Suprapubic skin (tissue), 4 donors: ENCODE measurements at regions not wholly inside any gene's neighbourhood (a gene's known extent, or its start where the extent isn't known, plus 50 kb on each side); places are given as distances from the start of the nearest gene placed in this dataset.

Experiments
- DNase-seq, 2 donors: peaks; one replicate each; pipeline ENCODE4 v3.0.0-alpha.2; 2019; ENCODE audit warnings: low spot score in 2 of 2
- H3K27ac ChIP-seq: fragments of 200-600 bp; sonication (generic); one replicate; pipeline ENCODE4 v1.5.1; 2019
- H3K27me3 ChIP-seq: fragments of 200-600 bp; sonication (generic); one replicate; pipeline ENCODE4 v1.5.1; 2019
- H3K36me3 ChIP-seq: fragments of 200-600 bp; sonication (generic); one replicate; pipeline ENCODE4 v1.5.1; 2019
- H3K4me1 ChIP-seq: fragments of 200-600 bp; sonication (generic); one replicate; pipeline ENCODE4 v1.5.1; 2019
- H3K4me3 ChIP-seq: fragments of 200-600 bp; sonication (generic); one replicate; pipeline ENCODE4 v1.5.1; 2019; ENCODE audit warnings: mild to moderate bottlenecking
- H3K9me3 ChIP-seq: fragments of 200-600 bp; sonication (generic); one replicate; pipeline ENCODE4 v1.5.1; 2019
- CTCF ChIP-seq, 2 donors: fragments of 200-600 bp in 1 of 2; fragments of 450-650 bp in 1 of 2; sonication (generic) in 1 of 2; IDR thresholded peaks; one replicate each; pipeline ENCODE4 v1.5.1; 2016 to 2019; ENCODE audit warnings: antibody characterized with exemption in 2 of 2, mild to moderate bottlenecking in 1 of 2, moderate library complexity in 1 of 2
- EP300 ChIP-seq: sonication (generic); formaldehyde crosslinking; IDR thresholded peaks from one replicate; pipeline ENCODE4 v1.6.1; 2017; ENCODE audit warnings: antibody characterized with exemption
- POLR2A ChIP-seq, 2 donors: fragments of 450-650 bp; IDR thresholded peaks; one replicate each; pipeline ENCODE4 v1.6.1; 2017; ENCODE audit warnings: antibody characterized with exemption in 2 of 2, mild to moderate bottlenecking in 2 of 2, moderate library complexity in 2 of 2
- POLR2AphosphoS5 ChIP-seq, 3 donors: sonication (generic); formaldehyde crosslinking; IDR thresholded peaks; one replicate each; pipeline ENCODE4 v1.6.1; 2017; ENCODE audit warnings: antibody characterized with exemption in 3 of 3
- WGBS: methylation state at CpG from one replicate; pipeline ENCODE4 v1.1.5; 2018; 5-methylcytosine and 5-hydroxymethylcytosine counted together

- H3K4me3 ChIP-seq = no peak overlapping the region
- DNase-seq = no peak
- H3K4me1 ChIP-seq = no peaks in the 10 kb centered on the region
- H3K36me3 ChIP-seq = no peaks in the 10 kb centered on the region
- H3K9me3 ChIP-seq = no peaks in the 10 kb centered on the region
- no peaks in the 10 kb centered on the region for H3K27me3 ChIP-seq
- 92% methylated on average over 3 of the region's 3 CpGs for WGBS
- TF ChIP-seq POLR2AphosphoS5 (IDR thresholded peaks at IDR 0.05) = no peak
- H3K27ac ChIP-seq = no peak overlapping the region
These were observed 64.4 kb upstream of the SSBP2 start for GRCh38 chr5:81815321-81815720.

DNA sequence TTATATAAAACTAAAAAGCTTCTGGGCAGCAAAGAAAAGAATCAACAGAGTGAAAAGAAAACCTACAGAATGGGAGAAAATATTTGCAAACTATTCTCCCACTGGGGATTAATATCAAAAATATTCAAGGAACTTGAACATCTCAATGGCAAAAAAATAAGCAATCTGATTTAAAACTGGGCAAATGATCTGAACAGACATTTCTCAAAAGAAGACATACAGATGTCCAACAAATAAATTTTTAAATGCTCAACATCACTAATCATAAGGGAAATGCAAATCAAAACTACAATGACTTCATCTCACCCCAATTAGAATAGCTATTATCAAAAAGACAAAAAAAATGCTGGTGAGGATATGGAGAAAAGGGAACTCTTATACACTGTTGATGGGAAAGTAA lies 57.2 kb upstream of the SSBP2 start:
- Histone ChIP-seq H3K4me1 (no peaks in the 10 kb centered on the region), H3K27me3 (no peaks in the 10 kb centered on the region), H3K9me3 (no peaks in the 10 kb centered on the region), H3K4me3 (no peak overlapping the region), H3K27ac (no peak overlapping the region), H3K36me3 (no peaks in the 10 kb centered on the region)
- TF ChIP-seq POLR2AphosphoS5 (IDR thresholded peaks at IDR 0.05) (no peak), EP300 (no peak), POLR2A (IDR thresholded peaks at IDR 0.05) (no peak), CTCF (IDR thresholded peaks at IDR 0.05) (no peak)
- DNase-seq = no peak

GRCh38 chr5:81805086-81805485 lies 54.2 kb upstream of the SSBP2 start:
- Histone ChIP-seq H3K4me3 (no peak overlapping the region), H3K27me3 (no peaks in the 10 kb centered on the region), H3K27ac (no peak overlapping the region), H3K4me1 (peaks cover 4% of the 10 kb centered on the region), H3K36me3 (no peaks in the 10 kb centered on the region), H3K9me3 (no peaks in the 10 kb centered on the region)
- DNase-seq = no peak
- TF ChIP-seq EP300 (no peak), POLR2AphosphoS5 (IDR thresholded peaks at IDR 0.05) (no peak), CTCF (IDR thresholded peaks at IDR 0.05) (no peak), POLR2A (IDR thresholded peaks at IDR 0.05) (no peak)

- DNase-seq = no peak
- WGBS = no CpG with 5 or more reads among the region's 3 CpGs
These were observed 52.9 kb upstream of the SSBP2 start for GRCh38 chr5:81803812-81804211.

DNA sequence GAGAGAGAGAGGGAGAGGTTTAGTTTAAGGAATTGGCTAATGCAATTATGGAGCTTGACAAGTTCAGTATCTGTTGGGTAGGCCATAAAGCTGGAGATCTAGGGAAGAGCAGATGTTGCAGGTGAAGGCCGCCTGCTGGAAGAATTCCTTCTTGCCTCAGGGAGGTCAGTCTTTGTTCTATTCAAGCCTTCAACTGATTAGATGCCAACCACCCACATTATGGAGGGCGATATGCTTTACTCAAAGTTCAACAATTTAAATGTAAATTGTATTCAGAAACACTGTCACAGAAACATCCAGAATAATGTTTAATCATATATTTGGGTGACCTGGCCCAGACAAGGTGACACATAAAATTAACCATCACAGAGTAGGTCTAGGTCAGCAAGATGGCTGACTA lies 51.7 kb upstream of the SSBP2 start:
- WGBS = 88% methylated on average over 2 of the region's 2 CpGs
- H3K27ac ChIP-seq = no peak overlapping the region
- TF ChIP-seq EP300 = no peak
- TF ChIP-seq CTCF (IDR thresholded peaks at IDR 0.05) = no peak
- no peak for TF ChIP-seq POLR2A (IDR thresholded peaks at IDR 0.05)
- no peak for TF ChIP-seq POLR2AphosphoS5 (IDR thresholded peaks at IDR 0.05)
- no peaks in the 10 kb centered on the region for H3K36me3 ChIP-seq
- H3K27me3 ChIP-seq = no peaks in the 10 kb centered on the region
- DNase-seq = no peak
- peaks cover 4% of the 10 kb centered on the region for H3K4me1 ChIP-seq
- H3K4me3 ChIP-seq = no peak overlapping the region
- no peaks in the 10 kb centered on the region for H3K9me3 ChIP-seq

More at GRCh38 chr5:81803812-81804211, 52.9 kb upstream of the SSBP2 start:
- H3K4me3 ChIP-seq = no peak overlapping the region
- no peaks in the 10 kb centered on the region for H3K36me3 ChIP-seq
- H3K27ac ChIP-seq = no peak overlapping the region
- no peaks in the 10 kb centered on the region for H3K27me3 ChIP-seq
- peaks cover 4% of the 10 kb centered on the region for H3K4me1 ChIP-seq
- TF ChIP-seq CTCF (IDR thresholded peaks at IDR 0.05) = no peak
- TF ChIP-seq POLR2AphosphoS5 (IDR thresholded peaks at IDR 0.05) = no peak
- no peak for TF ChIP-seq POLR2A (IDR thresholded peaks at IDR 0.05)
- TF ChIP-seq EP300 = no peak
- no peaks in the 10 kb centered on the region for H3K9me3 ChIP-seq

GRCh38 chr5:81802020-81802419 lies 51.1 kb upstream of the SSBP2 start:
- TF ChIP-seq EP300 (no peak), POLR2A (IDR thresholded peaks at IDR 0.05) (no peak), POLR2AphosphoS5 (IDR thresholded peaks at IDR 0.05) (no peak), CTCF (IDR thresholded peaks at IDR 0.05) (no peak)
- peaks cover 4% of the 10 kb centered on the region for H3K4me1 ChIP-seq
- WGBS = 95% methylated on average over 2 of the region's 2 CpGs
- H3K27ac ChIP-seq = no peak overlapping the region
- no peak overlapping the region for H3K4me3 ChIP-seq
- no peak for DNase-seq
- H3K27me3 ChIP-seq = no peaks in the 10 kb centered on the region
- no peaks in the 10 kb centered on the region for H3K36me3 ChIP-seq
- no peaks in the 10 kb centered on the region for H3K9me3 ChIP-seq
